ENCODE measurements at regions not wholly inside any gene's neighbourhood (a gene's known extent, or its start where the extent isn't known, plus 50 kb on each side); places are given as distances from the start of the nearest gene placed in this dataset.
A peak's percentile ranks its signal among the peaks of the same experiment; 100 is the strongest.
"Not testable (repeated sequence)": the region's sequence is repeated elsewhere in the genome, so short reads cannot be mapped to it uniquely, and the experiment has no call there.

DNA sequence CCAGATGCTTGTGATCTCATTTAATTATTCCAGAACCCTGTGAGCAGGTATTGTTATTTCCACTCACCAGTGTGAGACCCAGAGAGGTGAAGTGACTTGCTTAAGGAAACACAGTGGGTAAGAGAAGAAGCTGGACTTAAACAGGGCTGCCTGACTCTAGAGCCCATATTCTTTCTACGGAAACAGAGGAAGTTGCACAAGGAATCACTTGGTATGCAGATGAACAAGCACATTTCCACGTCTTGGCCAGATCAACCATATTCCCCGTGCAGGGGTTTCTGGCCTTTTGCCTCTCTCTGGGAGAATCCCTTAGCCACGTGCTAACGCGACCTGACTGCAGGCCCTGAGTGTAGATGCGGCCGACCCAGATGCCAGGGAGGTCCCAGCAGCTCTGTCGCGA, 195.5 kb upstream of the ATP6AP2 start:
- FAIRE-seq, result no peak
- no peak for DNase-seq (ENCODE audit: extremely low spot score, insufficient read length, low read depth)

- peak; percentile 69 for FAIRE-seq
- DNase-seq (ENCODE audit: extremely low spot score, insufficient read length, low read depth), result no peak
These were observed 196.8 kb upstream of the ATP6AP2 start for GRCh38 chrX:40383969-40384368.

DNA sequence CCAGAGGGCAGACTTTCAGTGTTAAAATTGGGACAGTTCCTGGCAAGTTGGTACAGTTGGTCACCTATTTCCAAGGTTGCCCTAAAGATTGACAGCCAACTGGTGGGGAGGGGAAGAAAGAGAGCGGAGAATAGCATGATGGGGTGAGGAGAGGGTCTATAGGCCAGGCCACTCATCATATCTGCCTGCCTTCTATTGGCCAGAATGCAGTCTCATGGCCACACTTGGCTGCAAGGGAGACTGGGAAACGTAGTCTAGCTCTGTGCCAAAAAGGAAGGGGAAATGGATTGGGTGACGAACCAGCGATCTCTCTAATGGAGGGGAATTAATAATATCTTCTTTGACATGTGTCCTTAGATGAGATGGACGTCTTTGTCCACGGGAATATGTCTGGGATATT, 197.4 kb upstream of the ATP6AP2 start:
- no peak for DNase-seq (ENCODE audit: extremely low spot score, insufficient read length, low read depth)
- no peak for FAIRE-seq

DNA sequence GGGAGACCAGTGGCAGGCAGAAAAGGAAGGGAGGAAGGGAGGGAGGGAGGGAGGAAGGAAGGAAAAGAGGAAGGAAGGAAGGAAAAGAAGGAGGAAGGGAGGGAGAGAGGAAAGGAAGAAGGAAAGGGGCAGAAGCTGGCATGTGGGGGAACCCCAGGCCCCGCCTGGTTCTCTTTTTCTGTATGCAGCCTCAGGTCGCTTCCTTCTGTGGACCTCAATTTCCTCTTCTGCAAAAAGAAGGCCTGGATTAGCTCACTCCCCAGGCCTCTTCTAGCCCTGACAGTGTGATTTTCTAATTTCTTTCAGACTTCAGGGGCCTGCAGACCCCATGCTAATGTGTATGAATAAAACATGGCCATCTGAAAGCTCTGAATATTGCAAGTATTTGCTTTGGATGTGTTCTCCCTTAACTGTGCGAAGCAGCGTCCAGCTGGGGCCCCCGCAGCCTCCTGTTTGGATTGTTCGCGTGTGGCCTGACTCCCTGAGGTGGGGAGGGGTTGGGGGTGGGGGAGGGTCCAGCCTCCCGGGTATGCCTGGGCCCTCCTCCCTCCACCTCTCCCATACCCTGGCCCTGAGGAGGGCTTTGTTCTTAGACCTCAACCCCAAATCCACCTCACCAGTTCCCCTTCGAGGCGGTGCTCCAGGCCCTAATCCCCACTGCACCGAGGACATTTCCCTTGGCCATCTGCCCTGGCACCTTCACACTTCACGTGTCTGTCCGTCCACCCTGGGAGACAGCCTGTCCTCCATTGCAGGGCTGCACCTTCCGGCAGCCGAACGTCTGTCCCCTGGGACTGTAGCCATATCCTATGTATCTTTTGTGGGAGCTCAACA, 199.9 kb upstream of the ATP6AP2 start:
- FAIRE-seq (no peak), DNase-seq (ENCODE audit: extremely low spot score, insufficient read length, low read depth) (no peak)

GRCh38 chrX:40377684-40378083, 203.1 kb upstream of the ATP6AP2 start:
- peak; percentile 18 for FAIRE-seq

GRCh38 chrX:40374486-40374885, 206.3 kb upstream of the ATP6AP2 start:
- FAIRE-seq (no peak), DNase-seq (ENCODE audit: extremely low spot score, insufficient read length, low read depth) (no peak)

More at GRCh38 chrX:40377684-40378083, 203.1 kb upstream of the ATP6AP2 start:
- DNase-seq (ENCODE audit: extremely low spot score, insufficient read length, low read depth), result no peak

- FAIRE-seq, result no peak
- DNase-seq (ENCODE audit: extremely low spot score, insufficient read length, low read depth), result no peak
These were observed 207.1 kb upstream of the ATP6AP2 start for GRCh38 chrX:40373641-40374040.

- no peak for DNase-seq (ENCODE audit: extremely low spot score, insufficient read length, low read depth)
- FAIRE-seq, result no peak
These were observed 207.7 kb upstream of the ATP6AP2 start for GRCh38 chrX:40373025-40373424.

DNA sequence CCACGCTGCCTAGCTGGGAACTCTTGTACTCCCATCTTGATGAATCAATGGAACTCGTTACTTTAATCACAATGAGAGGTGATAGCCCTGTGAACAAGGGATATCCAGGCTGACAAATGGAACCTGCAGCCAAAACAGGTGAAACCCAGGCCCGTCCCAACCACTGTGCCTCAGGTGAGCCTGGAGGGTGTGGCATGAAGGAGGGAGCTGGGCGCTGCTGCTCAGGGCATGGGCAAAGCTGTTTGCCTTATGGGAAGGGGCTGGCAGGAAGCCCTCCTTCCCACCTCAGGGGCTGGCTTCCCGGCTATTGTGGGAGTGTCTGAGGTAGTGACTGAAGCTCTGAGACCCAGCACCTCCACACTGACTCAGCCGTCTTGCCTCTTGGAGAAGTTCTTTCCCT, 209.4 kb upstream of the ATP6AP2 start:
- no peak for DNase-seq (ENCODE audit: extremely low spot score, insufficient read length, low read depth)
- no peak for FAIRE-seq

GRCh38 chrX:40368611-40369061, 212.1 kb upstream of the ATP6AP2 start:
- FAIRE-seq (no peak), DNase-seq (ENCODE audit: extremely low spot score, insufficient read length, low read depth) (no peak)

GRCh38 chrX:40366661-40367060, 214.1 kb upstream of the ATP6AP2 start:
- no peak for DNase-seq (ENCODE audit: extremely low spot score, insufficient read length, low read depth)
- no peak for FAIRE-seq

GRCh38 chrX:40362291-40362690, 218.5 kb upstream of the ATP6AP2 start:
- not testable (repeated sequence) for FAIRE-seq; DNase-seq (ENCODE audit: extremely low spot score, insufficient read length, low read depth)

DNA sequence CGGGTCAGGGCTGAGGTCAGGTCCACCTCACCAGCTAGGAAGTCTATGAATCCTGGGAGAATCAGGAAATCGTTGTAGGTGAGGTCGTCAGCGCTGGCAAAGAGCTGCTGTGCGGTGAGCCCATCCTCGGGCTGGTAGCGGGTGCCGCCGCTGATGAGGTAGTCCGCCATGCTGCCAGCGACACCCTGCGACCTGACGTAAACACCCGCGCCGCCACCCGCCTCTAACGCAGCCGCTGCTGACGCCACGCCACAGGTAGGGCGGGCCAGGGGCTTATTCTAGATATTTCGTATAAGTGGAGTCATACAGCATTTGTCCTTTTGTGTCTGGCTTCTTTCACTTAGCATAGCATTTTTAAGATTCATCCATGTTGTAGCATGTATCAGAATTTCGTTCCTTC, 220.2 kb upstream of the ATP6AP2 start:
- FAIRE-seq (peak; percentile 54), DNase-seq (ENCODE audit: extremely low spot score, insufficient read length, low read depth) (no peak)

- DNase-seq (ENCODE audit: extremely low spot score, insufficient read length, low read depth) (no peak), FAIRE-seq (no peak)
These were observed 221.2 kb upstream of the ATP6AP2 start for GRCh38 chrX:40359593-40359992.

DNA sequence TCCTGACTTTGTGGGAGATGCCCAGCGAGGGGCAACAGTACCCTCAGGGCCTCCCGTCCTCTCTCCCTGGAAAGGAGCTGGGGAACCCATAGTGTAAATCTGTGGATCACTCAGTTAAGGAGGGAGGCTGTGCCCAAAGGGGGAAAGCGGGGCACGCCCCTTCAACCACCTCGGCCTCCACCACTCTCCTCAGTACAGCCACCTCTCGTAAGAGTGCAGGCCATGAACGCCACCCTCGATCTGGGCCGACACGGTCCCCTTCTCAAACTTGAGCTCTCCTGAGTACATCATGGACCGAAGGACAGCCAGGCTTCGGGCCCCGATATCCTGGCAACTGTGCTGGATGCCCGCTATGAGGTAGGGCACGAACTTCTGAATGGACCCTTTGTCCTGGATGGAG, 221.8 kb upstream of the ATP6AP2 start:
- FAIRE-seq (no peak), DNase-seq (ENCODE audit: extremely low spot score, insufficient read length, low read depth) (no peak)

DNA sequence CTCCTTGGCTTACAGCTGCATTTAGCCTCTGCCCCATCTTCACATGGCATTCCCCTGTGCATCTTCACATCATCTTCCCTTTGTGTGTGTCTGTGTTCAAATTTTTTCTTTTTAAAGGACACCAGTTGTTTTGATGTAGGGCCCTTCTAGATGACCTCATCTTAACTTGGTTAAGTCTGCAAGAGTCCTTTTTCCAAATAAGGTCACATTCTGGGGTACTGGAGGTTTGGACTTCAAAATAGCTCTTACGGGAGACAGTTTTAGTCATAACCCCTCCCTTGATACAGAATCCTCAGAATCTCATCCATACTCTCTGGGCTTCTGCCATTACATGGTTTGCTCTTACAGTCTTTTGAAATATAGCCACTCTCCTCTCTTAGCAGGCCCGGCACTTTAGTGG, 231.5 kb upstream of the ATP6AP2 start:
- no peak for FAIRE-seq
- DNase-seq (ENCODE audit: extremely low spot score, insufficient read length, low read depth), result no peak

DNA sequence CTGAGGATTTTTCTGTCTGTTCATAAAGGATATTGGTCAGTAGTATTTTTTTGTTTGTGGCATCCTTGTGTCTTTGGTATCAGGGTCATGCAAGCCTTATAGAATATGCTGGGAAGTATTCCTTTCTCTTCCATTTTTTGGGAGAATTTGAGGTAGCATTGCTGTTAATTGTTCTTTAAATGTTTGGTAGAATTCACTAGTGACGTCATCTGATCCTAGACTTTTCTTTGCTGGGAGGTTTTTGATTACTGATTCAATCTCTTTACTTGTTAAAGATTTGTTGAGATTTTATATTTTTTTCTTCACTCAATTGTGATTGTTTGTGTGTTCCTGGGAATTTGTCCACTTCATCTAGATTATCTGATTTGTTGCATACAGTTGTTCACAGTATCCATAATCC, 234.4 kb upstream of the ATP6AP2 start:
- FAIRE-seq (no peak), DNase-seq (ENCODE audit: extremely low spot score, insufficient read length, low read depth) (no peak)

DNA sequence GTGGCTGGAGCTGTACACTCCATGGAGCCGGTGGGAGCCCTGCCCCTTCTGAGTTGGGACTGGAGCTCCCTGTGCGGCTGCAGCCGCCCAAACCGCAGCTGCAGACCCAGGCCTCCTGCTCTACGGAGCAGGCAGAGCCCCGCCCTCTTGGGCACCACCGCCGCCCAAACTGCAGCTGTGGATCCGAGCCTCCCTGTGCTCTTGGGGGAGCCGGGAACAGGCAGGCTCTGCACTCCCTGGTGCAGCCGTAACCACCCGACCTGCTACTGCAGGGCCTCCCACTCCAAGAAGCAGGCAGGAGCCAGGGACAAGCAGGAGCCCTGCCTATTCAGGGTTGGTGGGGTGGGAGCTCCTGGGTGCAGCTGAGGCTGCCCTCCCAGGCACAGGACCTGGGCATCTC, 237.5 kb upstream of the ATP6AP2 start:
- FAIRE-seq, result no peak
- no peak for DNase-seq (ENCODE audit: extremely low spot score, insufficient read length, low read depth)

- DNase-seq (ENCODE audit: extremely low spot score, insufficient read length, low read depth), result no peak
- FAIRE-seq, result peak; percentile 53
These were observed 240.7 kb upstream of the ATP6AP2 start for GRCh38 chrX:40340116-40340515.

GRCh38 chrX:40333344-40333743, 235.6 kb upstream of the BCOR start:
- DNase-seq (ENCODE audit: extremely low spot score, insufficient read length, low read depth) (no peak), FAIRE-seq (no peak)

DNA sequence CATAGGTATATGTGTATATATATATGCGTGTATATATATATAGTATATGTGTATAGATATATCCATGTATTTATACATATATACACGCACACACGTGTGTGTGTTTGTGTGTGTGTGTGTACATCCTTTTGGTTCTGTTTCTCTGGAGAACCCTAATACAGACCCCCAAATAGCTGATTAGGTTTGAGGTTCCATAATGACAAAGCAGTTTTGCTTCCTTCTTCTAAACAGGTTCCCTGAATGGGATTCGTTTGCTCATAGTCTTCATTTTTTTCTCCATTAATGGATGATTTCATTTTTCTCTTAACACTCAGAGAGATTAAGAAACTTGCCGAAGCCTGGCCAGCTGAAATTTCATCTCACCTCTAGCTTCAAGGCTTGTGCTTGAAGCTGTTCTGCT, 234.0 kb upstream of the BCOR start:
- FAIRE-seq (no peak), DNase-seq (ENCODE audit: extremely low spot score, insufficient read length, low read depth) (no peak)

- no peak for FAIRE-seq
- DNase-seq (ENCODE audit: extremely low spot score, insufficient read length, low read depth), result no peak
These were observed 233.6 kb upstream of the BCOR start for GRCh38 chrX:40331353-40331752.
